LNCaP clone FGC (cell line): ENCODE measurements at regions not wholly inside any gene's neighbourhood (a gene's known extent, or its start where the extent isn't known, plus 50 kb on each side); places are given as distances from the start of the nearest gene placed in this dataset.

Experiments
- DNase-seq: peaks from one replicate; pipeline ENCODE4 v3.0.0-alpha.2; 2011; ENCODE audit warnings: low read depth
- H3K4me3 ChIP-seq: 2 replicates; pipeline ENCODE4 v1.5.1; 2011; ENCODE audit warnings: mild to moderate bottlenecking, low read depth, low read length, control low read depth
- TF ChIP-seq, protein P1 (sequence below): IDR thresholded peaks from 2 replicates; pipeline ENCODE4 v1.5.1; 2012; ENCODE audit warnings: mild to moderate bottlenecking; ENCODE audit not compliant: control insufficient read depth, insufficient read depth; ENCODE audit errors: extremely low read depth

DNA sequence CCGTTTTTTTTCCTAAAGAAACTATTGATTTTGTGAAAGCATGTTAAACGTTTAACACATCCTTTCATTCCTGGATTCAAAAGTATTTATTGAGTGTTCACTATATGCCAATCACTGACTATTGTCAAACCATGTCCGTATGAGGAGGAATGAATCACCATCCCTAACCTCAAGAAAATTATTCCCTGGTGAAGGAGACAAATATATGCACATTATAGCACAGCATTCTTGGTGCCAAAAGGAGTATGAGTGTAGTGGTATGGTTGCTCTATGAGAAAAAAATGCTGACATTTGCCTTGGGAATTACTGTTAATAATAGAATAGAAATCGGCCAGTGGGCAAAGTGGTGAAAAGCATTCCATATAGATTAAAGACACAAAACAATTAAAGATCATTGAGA is 1390.1 kb downstream of the MRPL39 start:
- H3K4me3 ChIP-seq, result no peak overlapping the region
- TF ChIP-seq, protein P1, sequence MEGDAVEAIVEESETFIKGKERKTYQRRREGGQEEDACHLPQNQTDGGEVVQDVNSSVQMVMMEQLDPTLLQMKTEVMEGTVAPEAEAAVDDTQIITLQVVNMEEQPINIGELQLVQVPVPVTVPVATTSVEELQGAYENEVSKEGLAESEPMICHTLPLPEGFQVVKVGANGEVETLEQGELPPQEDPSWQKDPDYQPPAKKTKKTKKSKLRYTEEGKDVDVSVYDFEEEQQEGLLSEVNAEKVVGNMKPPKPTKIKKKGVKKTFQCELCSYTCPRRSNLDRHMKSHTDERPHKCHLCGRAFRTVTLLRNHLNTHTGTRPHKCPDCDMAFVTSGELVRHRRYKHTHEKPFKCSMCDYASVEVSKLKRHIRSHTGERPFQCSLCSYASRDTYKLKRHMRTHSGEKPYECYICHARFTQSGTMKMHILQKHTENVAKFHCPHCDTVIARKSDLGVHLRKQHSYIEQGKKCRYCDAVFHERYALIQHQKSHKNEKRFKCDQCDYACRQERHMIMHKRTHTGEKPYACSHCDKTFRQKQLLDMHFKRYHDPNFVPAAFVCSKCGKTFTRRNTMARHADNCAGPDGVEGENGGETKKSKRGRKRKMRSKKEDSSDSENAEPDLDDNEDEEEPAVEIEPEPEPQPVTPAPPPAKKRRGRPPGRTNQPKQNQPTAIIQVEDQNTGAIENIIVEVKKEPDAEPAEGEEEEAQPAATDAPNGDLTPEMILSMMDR, result no peak
- DNase-seq, result no peak

DNA sequence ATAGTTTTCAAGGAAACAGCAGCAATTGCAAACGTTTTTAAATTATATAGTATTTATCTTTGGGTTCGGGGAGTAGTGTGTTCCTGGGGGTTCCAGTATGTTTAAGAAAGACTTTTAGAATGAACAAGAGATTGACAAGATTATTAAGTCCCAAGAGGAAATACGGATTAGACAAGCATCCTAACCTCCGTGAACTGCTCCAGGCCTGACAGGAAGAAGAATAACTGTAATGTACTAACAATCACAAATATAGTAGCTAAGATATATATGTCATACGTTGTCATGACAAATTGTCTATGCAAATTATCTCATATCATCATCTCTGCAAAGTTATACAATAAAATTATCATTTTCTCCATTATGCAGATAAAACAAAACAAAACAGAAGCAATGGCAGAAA is 1397.2 kb downstream of the MRPL39 start:
- H3K4me3 ChIP-seq, result no peak overlapping the region
- TF ChIP-seq, protein P1, result no peak
- no peak for DNase-seq

DNA sequence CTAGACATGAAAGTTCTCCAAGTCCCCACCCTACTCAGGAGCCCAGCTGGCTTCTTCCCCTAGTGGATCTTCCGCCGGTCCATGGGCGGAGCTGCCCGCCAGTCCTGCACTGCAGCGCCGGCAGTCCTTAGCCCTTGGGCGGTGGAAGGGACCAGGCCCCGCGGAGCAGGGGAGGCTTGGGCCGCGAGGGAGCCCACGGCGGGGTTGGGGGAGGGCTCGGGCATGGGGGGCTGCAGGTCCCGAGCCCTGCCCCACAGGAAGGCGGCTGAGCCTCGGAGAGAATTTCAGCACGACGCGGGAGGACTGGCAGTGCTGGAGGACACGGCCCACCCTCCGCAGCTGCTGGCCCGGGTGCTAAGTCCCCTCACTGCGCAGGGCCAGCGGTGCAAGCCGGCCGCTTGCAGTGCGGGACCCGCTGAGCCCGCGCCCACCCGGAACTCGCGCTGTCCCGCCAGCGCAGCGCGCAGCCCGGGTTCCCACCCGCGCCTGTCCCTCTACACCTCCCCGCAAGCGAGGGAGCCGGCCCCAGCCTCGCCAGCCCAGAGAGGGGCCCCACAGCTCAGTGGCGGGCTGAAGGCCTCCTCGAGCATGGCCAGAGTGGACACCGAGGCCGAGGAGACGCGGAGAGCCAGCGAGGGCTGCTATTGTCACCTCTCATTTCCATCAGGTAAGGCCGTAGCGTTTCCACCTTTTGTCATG is 1398.6 kb downstream of the MRPL39 start:
- no peak for DNase-seq
- no peak overlapping the region for H3K4me3 ChIP-seq
- TF ChIP-seq, protein P1, result no peak

DNA sequence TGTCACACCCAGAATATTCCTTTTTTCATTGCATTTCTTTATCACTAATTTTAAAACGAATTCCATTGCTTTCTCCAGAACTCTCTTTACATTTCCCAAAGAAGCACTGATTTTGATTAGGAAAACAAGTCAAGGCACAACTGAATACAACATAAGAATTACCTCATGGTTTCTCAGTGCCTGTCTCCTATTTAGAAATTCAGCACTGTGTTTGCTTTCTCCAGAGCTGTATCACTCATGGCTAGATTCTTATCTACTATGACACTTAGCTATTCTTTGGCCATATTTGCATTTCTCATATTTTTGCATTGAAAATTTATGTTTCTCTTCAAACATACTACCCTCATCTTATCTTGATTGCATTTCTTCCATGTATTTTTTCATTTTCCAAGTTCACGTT is 1402.0 kb downstream of the MRPL39 start:
- TF ChIP-seq, protein P1, result no peak
- DNase-seq, result no peak

DNA sequence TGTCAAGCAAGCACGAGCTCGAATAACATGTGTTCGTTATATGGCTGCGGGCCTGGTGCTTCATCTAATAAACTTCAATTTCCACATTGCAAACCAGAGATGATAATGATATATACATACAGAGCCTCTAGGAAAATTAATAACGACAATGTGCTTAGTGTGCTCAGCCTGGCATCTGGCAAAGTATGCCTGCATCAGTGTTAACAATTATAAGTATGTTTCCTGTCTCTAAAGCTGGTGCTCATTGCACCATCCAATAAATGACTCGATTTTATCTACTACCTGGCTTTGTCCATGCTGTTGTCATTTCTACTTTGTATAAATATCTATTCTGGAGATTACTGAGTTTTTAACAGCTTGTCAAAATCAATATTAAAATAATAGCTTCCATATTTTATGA is 1402.6 kb downstream of the MRPL39 start:
- TF ChIP-seq, protein P1, result no peak
- no peak overlapping the region for H3K4me3 ChIP-seq
- no peak for DNase-seq

More for the DNA sequence above, 1402.0 kb downstream of the MRPL39 start:
- H3K4me3 ChIP-seq, result no peak overlapping the region

DNA sequence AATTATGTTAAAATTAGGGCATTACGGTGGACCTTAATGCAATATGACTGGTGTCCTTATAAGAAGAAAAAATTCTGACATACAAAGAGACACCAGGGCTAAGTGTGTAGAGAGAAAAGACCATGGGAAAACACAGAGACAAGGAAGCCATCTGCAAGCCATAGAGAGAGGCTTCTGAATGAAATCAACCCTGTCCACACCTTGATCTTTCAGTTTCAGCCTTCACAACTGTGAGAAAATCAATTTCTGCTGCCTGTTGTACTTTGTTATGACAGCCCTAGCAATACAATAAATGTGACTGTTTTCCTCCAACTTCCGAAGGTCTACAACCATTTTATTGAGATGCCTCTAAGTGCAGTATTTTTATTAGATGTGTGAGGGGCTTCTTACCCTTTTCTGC is 1407.2 kb downstream of the MRPL39 start:
- TF ChIP-seq, protein P1, result no peak
- no peak for DNase-seq
- no peak overlapping the region for H3K4me3 ChIP-seq

DNA sequence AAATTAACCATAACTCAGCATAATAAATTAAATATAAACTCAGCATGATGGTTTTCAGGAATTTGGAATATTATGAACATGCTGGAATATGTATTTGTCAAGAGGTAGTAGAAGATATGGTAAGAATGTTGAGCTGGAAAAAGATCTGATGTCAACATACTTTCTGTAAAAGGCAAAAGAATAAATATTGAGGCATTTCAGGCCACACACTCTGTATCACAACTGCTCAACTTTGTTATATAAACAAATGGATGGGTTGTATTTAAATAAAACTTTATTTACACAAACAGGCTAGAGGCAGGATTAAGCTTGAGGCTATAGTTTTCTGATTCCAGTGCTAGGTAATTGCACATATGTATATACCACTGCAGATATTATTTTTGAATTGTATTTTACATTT is 1409.4 kb downstream of the MRPL39 start:
- no peak for DNase-seq
- no peak overlapping the region for H3K4me3 ChIP-seq
- TF ChIP-seq, protein P1, result no peak
